Loucy (cell line): ENCODE measurements at regions not wholly inside any gene's neighbourhood (a gene's known extent, or its start where the extent isn't known, plus 50 kb on each side); places are given as distances from the start of the nearest gene placed in this dataset.
"Not testable (repeated sequence)": the region's sequence is repeated elsewhere in the genome, so short reads cannot be mapped to it uniquely, and the experiment has no call there.

Experiments used
- H2AFZ ChIP-seq: fragments of 200-600 bp; sonication (generic); 2 replicates; pipeline ENCODE4 v1.6.0; 2016; ENCODE audit warnings: antibody characterized with exemption, mild to moderate bottlenecking, low read length, moderate library complexity
- H3F3A ChIP-seq: fragments of 200-600 bp; 2 replicates; pipeline ENCODE4 v1.6.0; 2016; ENCODE audit warnings: antibody characterized with exemption, low read depth, mild to moderate bottlenecking
- H3K27me3 ChIP-seq: fragments of 200-600 bp; sonication (generic); 2 replicates; pipeline ENCODE4 v1.6.1; 2014; ENCODE audit warnings: low read length, mild to moderate bottlenecking; ENCODE audit not compliant: insufficient read depth, poor library complexity, severe bottlenecking
- H3K36me3 ChIP-seq: fragments of 200-600 bp; sonication (generic); 2 replicates; pipeline ENCODE4 v1.6.1; 2016; ENCODE audit warnings: low read length; ENCODE audit not compliant: insufficient read depth
- H3K4me1 ChIP-seq: fragments of 200-600 bp; sonication (generic); 2 replicates; pipeline ENCODE4 v1.5.1; 2014; ENCODE audit warnings: low read length, mild to moderate bottlenecking; ENCODE audit not compliant: insufficient read depth, poor library complexity, severe bottlenecking
- H3K4me2 ChIP-seq: fragments of 200-600 bp; sonication (generic); 2 replicates; pipeline ENCODE4 v1.6.0; 2014; ENCODE audit warnings: antibody characterized with exemption, low read length, low read depth, mild to moderate bottlenecking; ENCODE audit not compliant: poor library complexity, severe bottlenecking
- H3K4me3 ChIP-seq: fragments of 200-600 bp; sonication (generic); 2 replicates; pipeline ENCODE4 v1.5.1; 2014; ENCODE audit warnings: low read length, mild to moderate bottlenecking, mixed read lengths; ENCODE audit not compliant: poor library complexity, severe bottlenecking
- H3K79me2 ChIP-seq: fragments of 200-600 bp; sonication (generic); 2 replicates; pipeline ENCODE4 v1.6.1; 2014; ENCODE audit warnings: low read length; ENCODE audit not compliant: insufficient read depth
- H3K9ac ChIP-seq: fragments of 200-600 bp; sonication (generic); 2 replicates; pipeline ENCODE4 v1.6.0; 2014; ENCODE audit warnings: mild to moderate bottlenecking, low read depth, low read length, moderate library complexity; ENCODE audit not compliant: poor library complexity, severe bottlenecking
- H3K9me2 ChIP-seq: fragments of 200-600 bp; sonication (generic); replicated peaks from 2 replicates; pipeline ENCODE4 v1.6.1; 2016; ENCODE audit warnings: low read depth, low read length, mixed read lengths
- H3K9me3 ChIP-seq: fragments of 200-600 bp; sonication (generic); 2 replicates; pipeline ENCODE4 v1.6.1; 2014; ENCODE audit warnings: mild to moderate bottlenecking, antibody characterized with exemption, low read length, low read depth; ENCODE audit not compliant: insufficient read depth
- H4K20me1 ChIP-seq: fragments of 200-600 bp; sonication (generic); 2 replicates; pipeline ENCODE4 v1.6.0; 2014; ENCODE audit warnings: antibody characterized with exemption, low read length, mild to moderate bottlenecking; ENCODE audit not compliant: insufficient read depth, poor library complexity, severe bottlenecking
- CTCF ChIP-seq: fragments of 200-600 bp; sonication (generic); conservative IDR thresholded peaks from 2 replicates; pipeline ENCODE4 v1.5.1; 2014; ENCODE audit warnings: mild to moderate bottlenecking, antibody characterized with exemption, low read length
- EZH2phosphoT487 ChIP-seq: fragments of 200-600 bp; IDR thresholded peaks from 2 replicates; pipeline ENCODE4 v1.6.1; 2018; ENCODE audit warnings: antibody characterized with exemption, mild to moderate bottlenecking, moderate library complexity, borderline replicate concordance

GRCh38 chr6:139730340-139730974 is 356.0 kb upstream of the CITED2 start:
- H3K9me3 ChIP-seq, result no peaks in the 10 kb centered on the region
- H3K79me2 ChIP-seq, result no peaks in the 10 kb centered on the region
- no peaks in the 10 kb centered on the region for H3K27me3 ChIP-seq
- H3K9me2 ChIP-seq, result no peaks in the 10 kb centered on the region
- no peak overlapping the region for H2AFZ ChIP-seq
- H4K20me1 ChIP-seq, result no peaks in the 10 kb centered on the region
- H3K4me3 ChIP-seq, result no peak overlapping the region
- H3K4me2 ChIP-seq, result no peak overlapping the region
- H3K9ac ChIP-seq, result no peak overlapping the region
- no peaks in the 10 kb centered on the region for H3F3A ChIP-seq
- H3K36me3 ChIP-seq, result no peaks in the 10 kb centered on the region
- no peaks in the 10 kb centered on the region for H3K4me1 ChIP-seq
- TF ChIP-seq CTCF (no peak), EZH2phosphoT487 (no peak)

GRCh38 chr6:139728876-139729427 is 354.5 kb upstream of the CITED2 start:
- TF ChIP-seq EZH2phosphoT487 (no peak), CTCF (no peak)
- H3K9me2 ChIP-seq, result no peaks in the 10 kb centered on the region
- no peak overlapping the region for H3K4me2 ChIP-seq
- H2AFZ ChIP-seq, result no peak overlapping the region
- H3K36me3 ChIP-seq, result no peaks in the 10 kb centered on the region
- no peaks in the 10 kb centered on the region for H3K27me3 ChIP-seq
- no peak overlapping the region for H3K9ac ChIP-seq
- H3K79me2 ChIP-seq, result no peaks in the 10 kb centered on the region
- no peak overlapping the region for H3K4me3 ChIP-seq
- H3F3A ChIP-seq, result no peaks in the 10 kb centered on the region
- no peaks in the 10 kb centered on the region for H4K20me1 ChIP-seq
- no peaks in the 10 kb centered on the region for H3K9me3 ChIP-seq
- no peaks in the 10 kb centered on the region for H3K4me1 ChIP-seq

GRCh38 chr6:139726272-139726671 is 351.8 kb upstream of the CITED2 start:
- H3F3A ChIP-seq, H3K9me2 ChIP-seq, H3K4me1 ChIP-seq: not testable (repeated sequence)

GRCh38 chr6:139722530-139722929 is 348.1 kb upstream of the CITED2 start:
- Histone ChIP-seq H3K4me3 (no peak overlapping the region), H3K9me3 (no peaks in the 10 kb centered on the region), H3K9me2 (no peaks in the 10 kb centered on the region), H3K36me3 (no peaks in the 10 kb centered on the region), H2AFZ (no peak overlapping the region), H3K27me3 (no peaks in the 10 kb centered on the region), H3K9ac (no peak overlapping the region), H3K4me1 (no peaks in the 10 kb centered on the region), H4K20me1 (no peaks in the 10 kb centered on the region), H3F3A (no peaks in the 10 kb centered on the region), H3K4me2 (no peak overlapping the region), H3K79me2 (no peaks in the 10 kb centered on the region)
- no peak for TF ChIP-seq EZH2phosphoT487
- no peak for TF ChIP-seq CTCF

More at GRCh38 chr6:139726272-139726671, 351.8 kb upstream of the CITED2 start:
- not testable (repeated sequence) for H2AFZ ChIP-seq, H3K36me3 ChIP-seq, H3K9ac ChIP-seq, H3K4me3 ChIP-seq, H3K79me2 ChIP-seq, H3K27me3 ChIP-seq, H3K4me2 ChIP-seq, H4K20me1 ChIP-seq, H3K9me3 ChIP-seq
